Activated CD8-positive, alpha-beta memory T cell treated with anti-CD3 and anti-CD28 coated beads for 36 hours (primary cell): ENCODE measurements at regions not wholly inside any gene's neighbourhood (a gene's known extent, or its start where the extent isn't known, plus 50 kb on each side); places are given as distances from the start of the nearest gene placed in this dataset.

Experiments
- CTCF ChIA-PET: fragments of 350-600 bp; sonication (Branson Sonifier 250); formaldehyde crosslinking; loops from one replicate; lab custom pipeline; 2021; ENCODE audit warnings: antibody characterized with exemption; lab: Charles Lee
- POLR2A ChIA-PET: fragments of 350-600 bp; sonication (Branson Sonifier 250); formaldehyde crosslinking; loops from one replicate; lab custom pipeline; 2021; ENCODE audit warnings: antibody characterized with exemption; lab: Charles Lee

GRCh38 chr5:38739011-38739704 lies 106.7 kb upstream of the OSMR start:
- POLR2A ChIA-PET = no interaction called here
- CTCF ChIA-PET = no interaction called here

- POLR2A ChIA-PET = no interaction called here
- CTCF ChIA-PET = no interaction called here
Measured at GRCh38 chr5:38739705-38740045, 106.1 kb upstream of the OSMR start.

GRCh38 chr5:38742821-38743220 lies 103.0 kb upstream of the OSMR start:
- ChIA-PET CTCF (no interaction called here), POLR2A (no interaction called here)

- CTCF ChIA-PET = no interaction called here
- POLR2A ChIA-PET = no interaction called here
Measured at GRCh38 chr5:38743562-38743961, 102.2 kb upstream of the OSMR start.

GRCh38 chr5:38745836-38746732 lies 99.7 kb upstream of the OSMR start:
- ChIA-PET CTCF (no interaction called here), POLR2A (no interaction called here)

GRCh38 chr5:38749861-38750260 lies 96.0 kb upstream of the OSMR start:
- POLR2A ChIA-PET = interaction anchor here (0.6 kb wide), 1 partner anchor 23 kb away, joined by 3 read pairs; no protein-coding TSS in a partner anchor
- CTCF ChIA-PET = no interaction called here

- CTCF ChIA-PET = no interaction called here
- POLR2A ChIA-PET = no interaction called here
Measured at GRCh38 chr5:38751103-38751502, 94.7 kb upstream of the OSMR start.

- CTCF ChIA-PET = no interaction called here
Measured at GRCh38 chr5:38752012-38752536, 93.7 kb upstream of the OSMR start.

GRCh38 chr5:38752622-38753021 lies 93.2 kb upstream of the OSMR start:
- ChIA-PET CTCF (no interaction called here), POLR2A (no interaction called here)

More at GRCh38 chr5:38752012-38752536, 93.7 kb upstream of the OSMR start:
- POLR2A ChIA-PET = no interaction called here

GRCh38 chr5:38753141-38753540 lies 92.7 kb upstream of the OSMR start:
- CTCF ChIA-PET = no interaction called here
- POLR2A ChIA-PET = no interaction called here

- CTCF ChIA-PET = no interaction called here
- POLR2A ChIA-PET = no interaction called here
Measured at GRCh38 chr5:38753776-38754175, 92.0 kb upstream of the OSMR start.

GRCh38 chr5:38755181-38755580 lies 90.6 kb upstream of the OSMR start:
- CTCF ChIA-PET = no interaction called here
- POLR2A ChIA-PET = no interaction called here

- CTCF ChIA-PET = no interaction called here
- POLR2A ChIA-PET = no interaction called here
Measured at GRCh38 chr5:38756068-38756467, 89.7 kb upstream of the OSMR start.

- POLR2A ChIA-PET = no interaction called here
- CTCF ChIA-PET = no interaction called here
Measured at GRCh38 chr5:38757451-38758245, 88.2 kb upstream of the OSMR start.

- POLR2A ChIA-PET = no interaction called here
- CTCF ChIA-PET = interaction anchor here (0.7 to 1.1 kb wide), 2 partner anchors 19 to 107 kb away, joined by 3 to 4 read pairs; no protein-coding TSS in a partner anchor
Measured at GRCh38 chr5:38758774-38759600, 86.8 kb upstream of the OSMR start.

- ChIA-PET POLR2A (no interaction called here), CTCF (no interaction called here)
Measured at GRCh38 chr5:38764937-38765391, 80.8 kb upstream of the OSMR start.

- POLR2A ChIA-PET = no interaction called here
Measured at GRCh38 chr5:38765399-38765861, 80.4 kb upstream of the OSMR start.

GRCh38 chr5:38766151-38766550 lies 79.7 kb upstream of the OSMR start:
- CTCF ChIA-PET = no interaction called here
- POLR2A ChIA-PET = no interaction called here

More at GRCh38 chr5:38765399-38765861, 80.4 kb upstream of the OSMR start:
- CTCF ChIA-PET = no interaction called here
